ENCODE measurements at regions not wholly inside any gene's neighbourhood (a gene's known extent, or its start where the extent isn't known, plus 50 kb on each side); places are given as distances from the start of the nearest gene placed in this dataset.

- no peak for DNase-seq (ENCODE audit: low read depth)
- H3K36me3 ChIP-seq (ENCODE audit: control insufficient read depth, insufficient read depth, low read length): no peaks in the 10 kb centered on the region
- ChIA-PET POLR2A (no interaction called here), CTCF (no interaction called here)
- TF ChIP-seq CTCF (IDR thresholded peaks at IDR 0.05; ENCODE audit: insufficient read depth, low read depth, low read length): no peak
- H3K27me3 ChIP-seq (ENCODE audit: control insufficient read depth, insufficient read depth, low read length): no peaks in the 10 kb centered on the region
- H3K4me3 ChIP-seq (ENCODE audit: low read depth, low read length): no peak overlapping the region
These were observed 221.8 kb upstream of the CTAGE1 start for GRCh38 chr18:22639561-22639960.

- Histone ChIP-seq H3K27me3 (ENCODE audit: control insufficient read depth, insufficient read depth, low read length) (no peaks in the 10 kb centered on the region), H3K36me3 (ENCODE audit: control insufficient read depth, insufficient read depth, low read length) (no peaks in the 10 kb centered on the region), H3K4me3 (ENCODE audit: low read depth, low read length) (no peak overlapping the region)
- no peak for TF ChIP-seq CTCF (IDR thresholded peaks at IDR 0.05; ENCODE audit: insufficient read depth, low read depth, low read length)
- DNase-seq (ENCODE audit: low read depth): no peak
- POLR2A ChIA-PET: no interaction called here
- CTCF ChIA-PET: no interaction called here
These were observed 222.6 kb upstream of the CTAGE1 start for GRCh38 chr18:22640281-22640842.

GRCh38 chr18:22641958-22642357 lies 224.2 kb upstream of the CTAGE1 start:
- POLR2A ChIA-PET: no interaction called here
- Histone ChIP-seq H3K27me3 (ENCODE audit: control insufficient read depth, insufficient read depth, low read length) (no peaks in the 10 kb centered on the region), H3K4me3 (ENCODE audit: low read depth, low read length) (no peak overlapping the region), H3K36me3 (ENCODE audit: control insufficient read depth, insufficient read depth, low read length) (no peaks in the 10 kb centered on the region)
- no peak for TF ChIP-seq CTCF (IDR thresholded peaks at IDR 0.05; ENCODE audit: insufficient read depth, low read depth, low read length)
- no peak for DNase-seq (ENCODE audit: low read depth)
- CTCF ChIA-PET: no interaction called here

- TF ChIP-seq CTCF (IDR thresholded peaks at IDR 0.05; ENCODE audit: insufficient read depth, low read depth, low read length): no peak
- Histone ChIP-seq H3K36me3 (ENCODE audit: control insufficient read depth, insufficient read depth, low read length) (no peaks in the 10 kb centered on the region), H3K27me3 (ENCODE audit: control insufficient read depth, insufficient read depth, low read length) (no peaks in the 10 kb centered on the region), H3K4me3 (ENCODE audit: low read depth, low read length) (no peak overlapping the region)
- ChIA-PET POLR2A (interaction anchor here (1.0 kb wide), 1 partner anchor 48 kb away, joined by 17 read pairs; no protein-coding TSS in a partner anchor), CTCF (no interaction called here)
- DNase-seq (ENCODE audit: low read depth): no peak
These were observed 226.0 kb upstream of the CTAGE1 start for GRCh38 chr18:22643731-22644130.

- ChIA-PET CTCF (interaction anchor here (1.4 kb wide), 1 partner anchor 141 kb away, joined by 3 read pairs; no protein-coding TSS in a partner anchor), POLR2A (no interaction called here)
- no peaks in the 10 kb centered on the region for H3K27me3 ChIP-seq (ENCODE audit: control insufficient read depth, insufficient read depth, low read length)
- H3K36me3 ChIP-seq (ENCODE audit: control insufficient read depth, insufficient read depth, low read length): no peaks in the 10 kb centered on the region
- no peak overlapping the region for H3K4me3 ChIP-seq (ENCODE audit: low read depth, low read length)
- TF ChIP-seq CTCF (IDR thresholded peaks at IDR 0.05; ENCODE audit: insufficient read depth, low read depth, low read length): no peak
- DNase-seq (ENCODE audit: low read depth): no peak
These were observed 232.5 kb upstream of the CTAGE1 start for GRCh38 chr18:22650247-22650646.
